ENCODE measurements at regions not wholly inside any gene's neighbourhood (a gene's known extent, or its start where the extent isn't known, plus 50 kb on each side); places are given as distances from the start of the nearest gene placed in this dataset.

DNA sequence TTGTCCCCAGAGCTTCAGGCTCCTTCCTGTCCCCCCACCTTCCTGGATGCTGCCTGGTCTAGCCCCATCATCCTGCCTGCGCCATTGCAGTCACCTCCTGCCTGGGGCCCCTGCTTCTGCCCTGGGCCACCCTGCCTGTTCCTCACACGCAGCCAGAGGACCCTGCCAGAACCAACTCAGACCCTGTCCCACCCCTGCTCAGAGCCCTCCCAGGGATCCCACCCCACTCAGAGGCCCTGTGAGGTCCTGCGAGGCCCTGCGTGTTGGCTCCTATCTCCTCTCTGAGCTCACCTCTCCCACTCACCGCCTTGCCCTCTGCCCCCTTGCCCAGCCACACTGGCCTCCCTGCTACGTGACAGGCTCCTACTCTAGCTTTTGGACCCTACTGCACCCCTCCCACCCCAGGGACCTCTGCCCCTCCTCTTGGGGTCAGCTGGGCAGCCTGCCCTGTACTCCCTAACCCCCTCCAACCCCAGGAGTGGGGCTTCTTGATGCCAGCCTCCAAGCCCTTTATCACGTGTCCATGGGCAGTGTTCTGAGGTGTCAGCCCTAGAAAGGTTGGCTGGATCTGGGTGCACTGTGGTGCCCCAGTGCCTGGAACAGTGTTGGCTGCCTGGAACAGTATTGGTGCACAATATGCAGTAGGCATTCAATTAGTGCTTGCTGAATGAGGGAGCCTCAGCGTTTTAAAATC lies 68.3 kb downstream of the CEBPB start:
- Histone ChIP-seq H3K27ac (ENCODE audit: control insufficient read depth, insufficient read depth, low read length) (no peak overlapping the region), H3K9me3 (ENCODE audit: control insufficient read depth, low read depth, low read length) (no peaks in the 10 kb centered on the region), H3K36me3 (ENCODE audit: control insufficient read depth in 2 of 2, extremely low read depth in 1 of 2, insufficient read depth in 2 of 2, low read length in 2 of 2) (no peaks in the 10 kb centered on the region), H2AFZ (ENCODE audit: control insufficient read depth, low read length) (no peak overlapping the region), H4K20me1 (ENCODE audit: control insufficient read depth, extremely low read depth, insufficient read depth, low read length) (no peaks in the 10 kb centered on the region), H3K4me1 (ENCODE audit: control insufficient read depth, extremely low read depth, insufficient read depth, low read length) (no peaks in the 10 kb centered on the region), H3K9me1 (ENCODE audit: control insufficient read depth, extremely low read depth, insufficient read depth, low read length) (no peaks in the 10 kb centered on the region), H3K4me2 (ENCODE audit: control insufficient read depth, extremely low read depth, insufficient read depth, low read depth, low read length) (no peak overlapping the region), H3K4me3 (ENCODE audit: control insufficient read depth in 2 of 3, extremely low read depth in 1 of 3, insufficient read depth in 2 of 3, low read depth in 1 of 3, low read length in 3 of 3) (no peak overlapping the region), H3K27me3 (ENCODE audit: control insufficient read depth, extremely low read depth, insufficient read depth, low read length) (no peaks in the 10 kb centered on the region), H3K9ac (ENCODE audit: control insufficient read depth, extremely low read depth, insufficient read depth, low read length) (no peak overlapping the region), H3K79me2 (ENCODE audit: control insufficient read depth, insufficient read depth, low read length) (no peaks in the 10 kb centered on the region)
- FAIRE-seq (no peak), DNase-seq (ENCODE audit: low read depth, low spot score) (no peak)
- dilution Hi-C loops (cut with MboI; ENCODE audit: extremely low pct_ligation_motif_present, low sequenced_read_pairs), result no loop called here
- no peak for TF ChIP-seq EZH2 (IDR thresholded peaks at IDR 0.05; ENCODE audit: low read length)
- TF ChIP-seq, protein P1, sequence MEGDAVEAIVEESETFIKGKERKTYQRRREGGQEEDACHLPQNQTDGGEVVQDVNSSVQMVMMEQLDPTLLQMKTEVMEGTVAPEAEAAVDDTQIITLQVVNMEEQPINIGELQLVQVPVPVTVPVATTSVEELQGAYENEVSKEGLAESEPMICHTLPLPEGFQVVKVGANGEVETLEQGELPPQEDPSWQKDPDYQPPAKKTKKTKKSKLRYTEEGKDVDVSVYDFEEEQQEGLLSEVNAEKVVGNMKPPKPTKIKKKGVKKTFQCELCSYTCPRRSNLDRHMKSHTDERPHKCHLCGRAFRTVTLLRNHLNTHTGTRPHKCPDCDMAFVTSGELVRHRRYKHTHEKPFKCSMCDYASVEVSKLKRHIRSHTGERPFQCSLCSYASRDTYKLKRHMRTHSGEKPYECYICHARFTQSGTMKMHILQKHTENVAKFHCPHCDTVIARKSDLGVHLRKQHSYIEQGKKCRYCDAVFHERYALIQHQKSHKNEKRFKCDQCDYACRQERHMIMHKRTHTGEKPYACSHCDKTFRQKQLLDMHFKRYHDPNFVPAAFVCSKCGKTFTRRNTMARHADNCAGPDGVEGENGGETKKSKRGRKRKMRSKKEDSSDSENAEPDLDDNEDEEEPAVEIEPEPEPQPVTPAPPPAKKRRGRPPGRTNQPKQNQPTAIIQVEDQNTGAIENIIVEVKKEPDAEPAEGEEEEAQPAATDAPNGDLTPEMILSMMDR (optimal IDR thresholded peaks at IDR 0.05 in 1 of 3, IDR thresholded peaks at IDR 0.05 in 1 of 3, conservative IDR thresholded peaks at IDR 0.05 in 1 of 3; ENCODE audit: extremely low read depth in 1 of 3, insufficient read depth in 2 of 3, low read length in 3 of 3), result no peak

DNA sequence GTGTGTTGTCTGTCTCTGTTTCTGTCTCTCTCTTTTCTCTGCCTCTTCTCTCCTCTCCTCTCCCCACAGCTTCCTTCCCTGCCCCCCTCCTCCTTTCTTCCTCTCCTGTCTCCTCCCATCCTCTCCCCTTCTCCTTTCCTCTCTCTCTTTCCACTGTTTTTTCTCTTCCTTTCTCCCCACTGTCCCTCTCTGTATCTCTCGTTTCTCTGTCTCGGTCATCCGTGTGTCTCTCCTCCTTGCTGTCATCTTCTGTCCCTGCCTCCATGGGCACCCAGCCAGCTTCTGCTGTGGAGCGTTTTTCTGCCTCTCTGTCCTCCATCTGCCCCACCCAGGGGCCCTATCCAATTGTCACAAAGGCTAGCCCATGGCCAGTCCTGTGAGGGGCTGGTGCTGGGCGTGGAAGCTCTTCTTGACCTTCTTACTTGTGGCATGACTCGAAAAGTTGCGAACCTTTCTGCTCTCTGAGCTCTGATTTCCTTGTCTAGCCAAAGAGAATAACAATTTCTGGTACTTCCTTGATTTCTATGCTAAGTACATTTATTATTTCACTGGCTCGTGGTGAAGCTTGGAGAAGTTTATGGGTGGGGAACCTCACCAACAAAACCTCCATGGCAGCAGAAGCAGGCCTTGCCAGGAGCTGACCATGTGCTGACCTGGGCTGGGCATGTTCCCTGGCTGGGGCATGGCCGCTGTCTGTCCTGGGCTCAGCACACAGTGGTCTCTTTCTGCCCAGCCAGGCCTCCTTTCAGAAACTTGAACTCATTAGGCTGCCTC lies 69.3 kb downstream of the CEBPB start:
- no peak overlapping the region for H3K9ac ChIP-seq (ENCODE audit: control insufficient read depth, extremely low read depth, insufficient read depth, low read length)
- H3K36me3 ChIP-seq (ENCODE audit: control insufficient read depth in 2 of 2, extremely low read depth in 1 of 2, insufficient read depth in 2 of 2, low read length in 2 of 2), result no peaks in the 10 kb centered on the region
- H3K9me3 ChIP-seq (ENCODE audit: control insufficient read depth, low read depth, low read length), result no peaks in the 10 kb centered on the region
- H3K27ac ChIP-seq (ENCODE audit: control insufficient read depth, insufficient read depth, low read length), result no peak overlapping the region
- H3K4me1 ChIP-seq (ENCODE audit: control insufficient read depth, extremely low read depth, insufficient read depth, low read length), result no peaks in the 10 kb centered on the region
- H4K20me1 ChIP-seq (ENCODE audit: control insufficient read depth, extremely low read depth, insufficient read depth, low read length), result no peaks in the 10 kb centered on the region
- H3K9me1 ChIP-seq (ENCODE audit: control insufficient read depth, extremely low read depth, insufficient read depth, low read length), result no peaks in the 10 kb centered on the region
- no peak for FAIRE-seq
- no peaks in the 10 kb centered on the region for H3K79me2 ChIP-seq (ENCODE audit: control insufficient read depth, insufficient read depth, low read length)
- H2AFZ ChIP-seq (ENCODE audit: control insufficient read depth, low read length), result no peak overlapping the region
- no peaks in the 10 kb centered on the region for H3K27me3 ChIP-seq (ENCODE audit: control insufficient read depth, extremely low read depth, insufficient read depth, low read length)
- no peak for DNase-seq (ENCODE audit: low read depth, low spot score)
- H3K4me2 ChIP-seq (ENCODE audit: control insufficient read depth, extremely low read depth, insufficient read depth, low read depth, low read length), result no peak overlapping the region
- dilution Hi-C loops (cut with MboI; ENCODE audit: extremely low pct_ligation_motif_present, low sequenced_read_pairs), result no loop called here
- no peak overlapping the region for H3K4me3 ChIP-seq (ENCODE audit: control insufficient read depth in 2 of 3, extremely low read depth in 1 of 3, insufficient read depth in 2 of 3, low read depth in 1 of 3, low read length in 3 of 3)
- TF ChIP-seq EZH2 (IDR thresholded peaks at IDR 0.05; ENCODE audit: low read length), result no peak
- TF ChIP-seq, protein P1 (optimal IDR thresholded peaks at IDR 0.05 in 1 of 3, IDR thresholded peaks at IDR 0.05 in 1 of 3, conservative IDR thresholded peaks at IDR 0.05 in 1 of 3; ENCODE audit: extremely low read depth in 1 of 3, insufficient read depth in 2 of 3, low read length in 3 of 3), result no peak

Data from keratinocyte (primary cell).